SU-DHL-6 (cell line): ENCODE measurements at regions not wholly inside any gene's neighbourhood (a gene's known extent, or its start where the extent isn't known, plus 50 kb on each side); places are given as distances from the start of the nearest gene placed in this dataset.

Source experiments
- EZH2phosphoT487 ChIP-seq: fragments of 200-600 bp; sonication (generic), shearing (Covaris generic); conservative IDR thresholded peaks from 2 replicates; pipeline ENCODE4 v1.6.1; 2018; ENCODE audit warnings: mild to moderate bottlenecking, antibody characterized with exemption, low read length, moderate library complexity, mixed read lengths
- TF ChIP-seq, protein P1 (sequence below): fragments of 200-600 bp; sonication (generic); IDR thresholded peaks from one replicate; pipeline ENCODE4 v1.5.1; 2017; ENCODE audit warnings: antibody characterized with exemption, mild to moderate bottlenecking, low read length, moderate library complexity; ENCODE audit not compliant: insufficient read depth, poor library complexity, severe bottlenecking

DNA sequence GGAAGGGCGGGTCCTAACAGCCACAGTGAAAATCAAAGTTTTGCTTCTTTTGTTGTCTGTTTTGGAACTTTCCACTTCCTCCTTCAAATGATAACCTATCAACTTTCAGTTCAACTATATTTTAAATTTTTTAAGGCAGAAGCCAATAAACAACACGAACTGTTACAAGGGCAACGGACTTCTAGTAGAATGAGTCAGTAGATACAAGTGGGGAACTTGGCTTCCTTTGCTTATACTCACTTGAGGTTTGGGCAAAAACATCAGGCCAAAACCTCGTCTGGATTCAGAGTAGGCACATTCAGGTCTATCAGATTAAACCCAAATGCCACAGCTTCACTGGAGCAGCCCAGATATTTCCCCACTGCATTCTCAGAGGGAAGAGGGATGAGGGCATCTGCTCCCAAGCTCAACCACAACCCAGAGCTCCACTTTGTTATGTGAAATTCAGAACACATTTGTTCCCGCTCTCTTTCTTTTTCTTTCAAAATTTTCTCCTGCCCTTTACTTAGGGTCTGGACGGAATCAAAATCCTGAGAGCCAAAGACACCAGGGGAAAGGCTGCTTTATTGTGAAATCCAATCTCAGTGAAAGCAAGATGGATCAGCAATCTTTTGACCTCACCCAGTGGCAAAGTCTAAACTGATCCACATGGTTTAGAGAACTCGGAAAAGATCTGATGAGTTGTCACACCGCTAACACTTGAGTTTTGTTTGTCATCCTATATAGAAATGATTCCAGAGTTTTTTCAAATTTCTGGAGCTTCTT is 152.5 kb upstream of the BTG1 start:
- TF ChIP-seq, protein P1, sequence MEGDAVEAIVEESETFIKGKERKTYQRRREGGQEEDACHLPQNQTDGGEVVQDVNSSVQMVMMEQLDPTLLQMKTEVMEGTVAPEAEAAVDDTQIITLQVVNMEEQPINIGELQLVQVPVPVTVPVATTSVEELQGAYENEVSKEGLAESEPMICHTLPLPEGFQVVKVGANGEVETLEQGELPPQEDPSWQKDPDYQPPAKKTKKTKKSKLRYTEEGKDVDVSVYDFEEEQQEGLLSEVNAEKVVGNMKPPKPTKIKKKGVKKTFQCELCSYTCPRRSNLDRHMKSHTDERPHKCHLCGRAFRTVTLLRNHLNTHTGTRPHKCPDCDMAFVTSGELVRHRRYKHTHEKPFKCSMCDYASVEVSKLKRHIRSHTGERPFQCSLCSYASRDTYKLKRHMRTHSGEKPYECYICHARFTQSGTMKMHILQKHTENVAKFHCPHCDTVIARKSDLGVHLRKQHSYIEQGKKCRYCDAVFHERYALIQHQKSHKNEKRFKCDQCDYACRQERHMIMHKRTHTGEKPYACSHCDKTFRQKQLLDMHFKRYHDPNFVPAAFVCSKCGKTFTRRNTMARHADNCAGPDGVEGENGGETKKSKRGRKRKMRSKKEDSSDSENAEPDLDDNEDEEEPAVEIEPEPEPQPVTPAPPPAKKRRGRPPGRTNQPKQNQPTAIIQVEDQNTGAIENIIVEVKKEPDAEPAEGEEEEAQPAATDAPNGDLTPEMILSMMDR: no peak
- TF ChIP-seq EZH2phosphoT487: no peak
